NCI-H2081 (cell line): ENCODE measurements at regions not wholly inside any gene's neighbourhood (a gene's known extent, or its start where the extent isn't known, plus 50 kb on each side); places are given as distances from the start of the nearest gene placed in this dataset.
"Not testable (repeated sequence)": the region's sequence is repeated elsewhere in the genome, so short reads cannot be mapped to it uniquely, and the experiment has no call there.

Experiments used
- DNase-seq, 2 experiments: peaks; one replicate each; lab custom pipeline; 2025; lab: John Stamatoyannopoulos, UW

DNA sequence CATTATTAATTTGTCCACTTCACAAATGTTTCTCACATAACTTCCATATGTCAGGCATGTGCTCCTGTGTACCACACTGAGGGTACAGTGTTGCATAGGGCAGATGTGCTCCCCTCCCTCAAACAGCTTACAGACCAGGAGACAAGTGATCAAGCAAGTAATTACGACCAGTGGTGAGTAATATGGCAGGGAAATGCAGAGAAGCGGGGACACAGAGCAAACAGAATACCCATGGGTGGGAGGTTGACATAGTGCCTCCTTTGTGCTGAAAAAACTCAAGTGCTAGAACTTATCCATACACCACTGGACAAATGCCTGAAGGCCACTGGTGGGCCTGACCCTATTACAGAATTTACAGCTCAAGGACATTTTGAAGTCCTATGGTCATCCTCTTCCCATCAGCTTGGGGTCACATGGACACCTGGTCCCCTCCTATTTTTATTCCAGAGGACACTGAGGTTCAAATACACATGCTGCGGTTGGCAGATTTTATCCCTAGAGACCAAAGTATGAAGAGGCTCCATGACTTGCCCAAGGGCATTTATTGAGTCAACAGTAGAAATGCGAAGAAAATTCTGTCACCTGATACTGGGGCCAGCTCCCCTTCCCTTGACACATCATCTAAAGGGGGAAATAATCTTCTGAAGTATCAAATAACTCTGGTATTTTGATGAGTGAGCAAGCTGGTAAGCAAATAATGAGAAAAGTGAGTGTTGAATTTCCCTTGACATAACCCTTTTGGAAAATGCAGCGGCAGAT is 116.6 kb downstream of the QRSL1 start:
- DNase-seq = peak in 1 of 2 experiments; percentile 11

DNA sequence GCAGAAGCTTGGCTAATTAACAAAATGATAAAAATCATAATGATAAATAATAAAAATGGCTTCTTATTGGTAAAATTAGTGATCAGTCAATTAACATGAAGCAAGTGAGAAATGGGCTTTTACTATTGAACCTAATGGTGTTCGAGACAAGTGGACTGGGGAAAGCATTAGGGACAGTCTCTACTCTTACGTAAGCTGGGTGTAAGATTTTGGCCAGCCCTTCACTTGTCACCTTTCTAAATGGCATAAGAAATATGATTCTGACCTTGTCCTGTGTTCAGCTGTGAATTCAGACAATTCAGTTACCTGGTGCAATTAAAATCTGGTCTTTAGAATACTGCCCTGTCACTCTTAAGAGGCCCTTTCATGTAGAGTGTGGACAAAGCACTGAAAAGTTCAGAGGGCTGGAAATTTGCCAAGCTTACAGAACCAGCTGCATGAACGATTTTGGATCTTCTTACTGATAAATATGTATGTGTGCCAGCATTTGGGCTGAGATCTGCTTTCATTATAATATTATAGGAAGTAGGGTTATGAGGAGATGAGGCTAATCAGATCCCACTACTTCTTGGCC is 115.9 kb downstream of the QRSL1 start:
- no peak for DNase-seq

DNA sequence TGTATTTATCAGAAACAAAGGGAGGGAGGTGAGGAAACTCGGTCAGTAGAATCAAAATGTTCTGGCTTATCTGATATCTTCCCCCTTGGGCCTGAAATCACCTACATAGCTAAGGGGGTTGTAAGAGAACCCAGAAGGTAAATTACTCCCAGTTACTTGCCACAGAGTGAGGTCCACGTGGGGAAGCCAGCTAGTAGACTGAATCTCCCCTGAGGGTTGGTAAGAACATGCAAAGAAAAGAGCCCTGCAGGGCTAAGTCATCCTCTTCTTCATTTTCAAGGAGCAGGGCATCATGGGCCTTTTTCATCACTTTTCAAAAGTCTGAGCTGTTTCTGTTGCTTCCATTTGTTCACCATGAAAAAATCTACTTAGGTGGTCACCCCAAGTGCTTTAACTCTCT is 115.4 kb downstream of the QRSL1 start:
- no peak for DNase-seq

DNA sequence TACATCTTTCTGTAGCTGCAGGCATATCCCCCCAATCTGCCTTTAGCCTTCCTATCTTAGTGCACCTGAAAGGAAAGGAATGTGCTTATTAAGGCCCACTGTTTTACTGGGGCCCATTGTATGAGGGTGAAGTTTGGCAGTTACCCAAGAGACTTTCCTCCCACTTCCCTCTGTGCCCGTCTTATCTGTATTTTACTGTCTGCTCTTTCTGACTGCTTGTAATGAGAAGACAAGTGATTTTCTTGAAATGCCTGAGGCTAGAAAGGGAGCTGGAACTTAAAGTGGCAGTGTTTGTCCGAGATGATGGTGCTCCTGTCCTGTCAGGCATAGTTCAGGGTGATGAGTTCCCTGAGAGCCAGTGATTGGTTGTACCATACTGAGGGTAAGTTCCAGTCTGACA is 114.7 kb downstream of the QRSL1 start:
- DNase-seq = not testable (repeated sequence)

DNA sequence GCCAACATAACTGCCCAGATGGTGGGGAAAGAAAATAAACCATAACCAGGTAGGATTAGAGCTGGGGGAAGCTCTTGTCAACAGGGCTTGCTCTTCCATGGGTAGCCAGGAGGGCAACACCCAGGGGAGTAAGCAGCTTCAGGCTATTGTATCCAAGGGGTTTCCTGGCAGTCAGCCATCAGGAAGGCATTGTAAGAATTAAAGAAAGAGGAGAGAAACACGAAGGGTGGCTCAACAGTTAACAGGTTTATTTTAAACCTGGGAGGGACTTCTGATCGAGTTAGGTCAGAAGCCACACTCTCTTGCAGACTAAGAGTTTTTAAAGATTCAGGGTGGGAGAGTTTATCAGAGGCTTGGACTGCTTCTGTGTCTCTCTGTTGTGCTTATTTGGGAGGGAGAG is 114.2 kb downstream of the QRSL1 start:
- peak in 1 of 2 experiments; percentile 5 for DNase-seq

DNA sequence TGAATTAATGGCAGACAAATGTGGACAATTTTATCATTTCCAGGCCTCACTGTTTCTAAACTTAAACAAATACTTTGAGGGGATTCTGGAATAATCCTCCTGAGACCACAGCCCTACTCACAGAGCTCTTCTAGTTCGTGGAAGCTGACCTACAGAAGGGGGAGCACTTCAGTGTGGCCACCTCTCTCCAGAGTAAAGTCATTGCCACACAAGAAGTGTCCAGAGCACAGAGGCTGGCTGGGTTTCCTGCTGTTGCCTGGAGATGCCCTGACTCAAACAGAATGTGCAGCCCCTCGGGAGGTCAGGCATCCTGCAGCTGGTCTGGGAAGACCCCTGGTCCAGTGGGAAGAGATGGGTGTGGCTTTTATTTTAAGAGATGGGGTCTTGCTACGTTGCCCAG is 110.9 kb downstream of the QRSL1 start:
- DNase-seq = no peak

DNA sequence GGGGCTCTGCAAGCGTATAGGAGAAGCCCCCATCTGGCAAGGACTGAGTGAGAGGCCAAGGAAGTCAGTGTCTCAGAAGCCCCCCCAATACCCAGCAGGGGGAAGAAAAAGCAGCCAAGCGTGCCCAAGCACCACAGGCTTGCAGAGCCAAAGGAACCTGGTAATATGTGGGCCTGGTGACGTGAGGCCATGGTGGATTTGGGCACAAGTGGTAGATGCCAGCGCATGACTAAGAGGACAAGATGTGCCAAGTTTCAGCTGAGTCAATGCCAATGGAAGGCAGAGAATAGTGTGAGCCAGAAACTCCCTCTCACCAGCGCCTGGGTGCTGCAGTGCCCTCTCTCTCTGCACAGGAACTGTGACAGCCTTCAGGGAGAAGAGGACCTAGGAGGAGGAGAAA is 110.0 kb downstream of the QRSL1 start:
- no peak for DNase-seq

DNA sequence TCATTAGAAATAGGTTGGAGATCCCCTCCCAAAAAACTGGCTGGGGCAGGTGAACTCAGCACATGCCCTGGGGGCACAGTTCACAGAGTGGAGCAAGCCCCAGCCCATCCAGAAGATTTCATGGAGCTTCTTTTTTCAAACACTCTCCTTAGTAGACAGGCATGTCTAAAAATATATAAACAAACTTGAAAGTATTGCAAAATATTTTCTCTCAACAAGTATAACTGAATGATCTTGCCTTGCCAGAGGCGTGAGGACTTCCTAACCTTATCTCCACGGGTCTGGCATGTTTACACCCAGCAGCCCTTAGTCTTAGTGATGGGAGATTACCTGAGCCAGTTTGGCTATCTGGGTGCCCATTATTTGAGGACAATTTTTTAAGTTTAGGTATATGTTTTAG is 107.1 kb downstream of the QRSL1 start:
- DNase-seq = no peak

DNA sequence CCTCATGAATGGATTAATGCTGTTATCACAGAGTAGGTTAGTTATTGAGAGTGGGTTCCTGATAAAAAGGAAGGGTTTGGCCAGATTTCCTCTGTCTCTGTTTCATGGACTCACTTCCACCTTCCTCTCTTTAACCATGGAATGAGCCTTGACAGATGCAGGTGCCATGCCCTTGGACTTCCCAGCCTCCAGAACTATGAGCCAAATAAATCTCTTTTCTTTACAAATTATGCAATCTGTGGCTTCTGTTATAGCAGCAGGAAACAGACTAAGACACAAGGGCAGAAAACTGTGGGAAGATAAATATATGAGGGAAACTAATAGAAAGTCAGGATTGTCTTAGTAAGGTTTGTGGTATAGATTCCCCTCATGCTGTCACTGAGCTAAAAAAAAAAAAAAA is 106.5 kb downstream of the QRSL1 start:
- DNase-seq = no peak

DNA sequence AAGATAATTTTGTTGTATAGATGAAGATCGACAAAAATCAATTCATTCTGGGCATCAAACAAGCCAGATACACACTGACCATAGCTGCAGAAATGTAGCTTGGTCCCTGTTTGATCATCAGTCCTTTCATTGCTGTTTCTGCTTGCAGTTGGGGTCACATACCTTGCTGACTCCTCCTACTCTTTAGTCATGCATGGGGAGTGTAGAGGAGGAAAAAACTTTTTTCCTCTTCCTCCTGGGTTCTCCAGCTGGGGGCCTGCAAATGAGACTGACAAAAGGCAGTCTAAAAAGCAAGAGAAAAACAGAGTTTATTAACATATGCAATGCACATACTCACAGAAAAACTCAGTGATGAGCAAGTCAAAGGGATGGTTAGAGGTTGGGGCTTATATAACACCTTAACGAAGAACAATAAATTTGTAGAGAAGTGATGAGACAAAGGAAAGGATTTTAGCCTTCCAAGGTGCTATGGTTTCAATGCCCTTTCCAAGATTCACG is 105.8 kb downstream of the QRSL1 start:
- DNase-seq = no peak

DNA sequence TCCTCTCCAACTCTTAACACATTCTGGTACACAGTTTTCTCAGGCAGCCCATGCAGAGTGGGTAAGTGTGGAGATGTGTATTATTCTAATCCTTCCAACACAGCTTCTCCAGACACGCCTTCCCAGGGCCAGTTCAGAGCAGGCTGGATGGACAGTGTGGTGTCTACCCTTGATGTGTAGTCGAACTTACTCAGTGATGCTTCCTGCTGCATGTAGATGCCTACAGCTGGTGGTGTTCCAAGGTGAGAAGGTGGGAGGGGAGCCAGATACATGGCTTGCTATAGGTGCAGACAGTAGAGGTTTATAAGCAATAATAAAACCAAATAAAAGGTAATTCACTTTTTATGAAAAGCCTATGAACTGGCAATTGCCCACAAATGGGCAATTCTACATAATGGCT is 104.0 kb downstream of the QRSL1 start:
- DNase-seq = no peak

DNA sequence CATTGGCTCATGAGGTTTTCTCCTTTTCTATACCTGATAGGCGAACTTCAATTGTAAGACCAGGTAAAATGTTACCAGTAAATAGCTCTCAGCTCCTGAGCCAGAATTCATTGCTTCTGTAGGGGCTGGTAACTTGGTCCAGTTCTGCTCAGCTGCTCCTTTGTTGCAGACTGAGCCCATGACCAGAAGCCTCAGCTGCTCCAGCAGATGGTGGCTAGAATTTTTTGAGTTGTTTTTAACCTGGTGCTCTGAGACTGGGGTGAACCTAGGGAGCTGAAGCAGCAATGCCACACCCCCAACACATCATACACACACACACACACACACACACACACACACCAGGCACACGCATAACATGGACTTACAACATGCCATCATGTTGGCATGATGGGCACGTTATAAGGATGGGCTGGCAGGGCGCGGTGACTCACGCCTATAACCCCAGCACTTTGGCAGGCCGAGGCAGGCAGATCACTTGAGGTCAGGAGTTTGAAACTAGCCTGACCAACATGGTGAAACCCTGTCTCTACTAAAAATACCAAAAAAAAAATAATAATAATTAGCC is 103.1 kb downstream of the QRSL1 start:
- DNase-seq = no peak

DNA sequence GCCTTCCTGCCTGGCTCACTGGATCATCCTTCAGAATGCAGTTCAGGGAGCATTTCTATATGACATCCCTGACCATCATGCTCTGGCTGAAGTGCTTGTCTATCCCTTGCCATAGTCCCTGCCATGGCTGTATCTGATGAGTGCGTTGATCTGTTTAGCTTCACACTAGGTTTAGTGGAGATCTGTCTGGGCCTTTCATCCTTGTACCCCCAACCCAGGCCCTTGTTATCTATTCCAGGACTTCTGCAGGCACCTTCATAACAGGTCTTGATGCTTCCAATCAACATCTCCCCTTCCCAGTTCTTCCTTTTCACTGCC is 102.4 kb downstream of the QRSL1 start:
- no peak for DNase-seq

DNA sequence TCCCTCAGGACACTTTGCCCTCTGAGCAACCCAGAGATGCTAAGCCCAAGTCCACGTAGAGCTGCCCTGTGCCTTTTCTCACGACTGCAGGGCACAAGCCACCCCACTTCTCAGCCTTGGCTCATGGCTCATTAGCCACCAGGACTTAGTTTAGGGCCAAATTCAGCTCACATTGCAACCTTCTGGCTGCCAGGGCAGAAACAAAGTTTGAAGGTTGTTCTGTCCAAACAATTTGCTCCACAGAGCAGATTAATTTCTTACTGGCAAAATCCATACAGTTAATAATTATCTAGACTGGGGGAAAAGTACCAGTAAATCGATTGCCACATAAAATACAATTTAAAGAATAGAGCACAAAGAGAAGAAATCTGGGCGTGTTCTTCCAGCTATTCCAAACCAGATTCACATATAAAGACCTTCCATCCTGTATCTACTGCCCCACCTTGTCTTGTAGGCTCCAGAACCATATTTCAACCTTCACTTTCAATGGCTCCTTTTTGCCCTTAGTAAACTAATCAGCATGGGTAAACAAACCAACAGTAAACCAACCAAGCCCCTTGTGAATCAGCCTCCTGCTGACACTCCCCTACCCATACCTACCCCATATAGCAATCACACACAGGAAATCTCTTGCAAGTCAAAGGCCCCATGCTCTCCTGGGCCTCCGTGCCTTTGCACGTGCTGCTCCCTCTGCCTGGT is 101.9 kb downstream of the QRSL1 start:
- no peak for DNase-seq

DNA sequence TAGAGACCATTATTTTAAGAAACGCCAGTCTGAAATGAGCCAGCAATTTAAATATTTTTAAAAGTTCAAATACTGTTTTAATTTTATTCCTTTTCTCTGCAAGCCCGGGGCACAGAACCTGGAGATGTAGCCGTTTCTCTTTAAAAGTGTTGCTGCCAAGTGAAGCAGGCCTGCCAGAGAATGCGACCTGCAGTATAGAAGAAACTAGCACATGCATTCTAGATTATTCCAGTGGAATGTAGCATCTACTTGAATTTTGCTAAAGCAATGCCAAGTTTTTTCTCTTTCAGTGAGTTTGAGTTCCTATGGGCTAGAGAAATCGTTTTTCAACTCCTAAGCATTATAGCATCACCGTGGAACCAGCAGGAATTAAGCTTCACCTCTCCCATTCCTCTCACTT is 101.3 kb downstream of the QRSL1 start:
- DNase-seq = no peak

DNA sequence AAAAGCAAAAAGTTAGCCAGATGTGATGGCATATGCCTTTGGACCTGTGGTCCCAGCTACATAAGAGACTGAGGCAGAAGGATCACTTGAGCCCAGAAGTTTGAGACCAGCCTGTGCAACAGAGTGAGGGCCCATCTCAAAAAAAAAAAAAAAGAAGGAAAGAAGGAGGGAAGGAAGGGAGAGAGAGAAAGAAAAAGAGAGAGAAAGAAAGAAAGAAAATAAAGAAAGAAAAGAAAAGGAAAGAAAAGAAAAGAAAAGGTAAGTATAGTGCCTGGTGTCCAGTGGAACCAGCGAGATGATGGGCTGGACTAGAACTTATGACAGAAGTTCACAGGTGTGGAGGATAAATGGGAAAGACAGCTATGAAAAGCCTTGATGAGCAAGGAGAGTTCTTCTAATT is 100.9 kb downstream of the QRSL1 start:
- no peak for DNase-seq

DNA sequence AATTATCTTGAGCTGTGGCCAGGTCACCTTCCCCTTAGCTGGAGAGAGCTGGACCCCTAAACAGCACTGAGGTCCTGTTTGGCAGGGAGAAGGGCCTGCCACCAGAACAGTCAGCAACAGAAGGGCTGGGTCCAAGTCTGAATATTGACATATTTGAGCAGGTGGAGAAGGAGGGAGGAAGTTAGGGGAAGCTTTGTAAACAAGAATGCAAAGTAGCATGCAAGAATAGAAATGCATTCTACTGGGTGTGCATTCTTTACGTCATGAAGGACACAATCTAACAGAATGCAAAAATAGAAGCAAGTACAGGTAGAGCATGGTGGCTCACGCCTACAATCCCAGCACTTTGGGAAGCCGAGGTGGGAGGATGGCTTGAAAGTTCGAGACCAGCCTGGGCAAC is 100.5 kb downstream of the QRSL1 start:
- no peak for DNase-seq

DNA sequence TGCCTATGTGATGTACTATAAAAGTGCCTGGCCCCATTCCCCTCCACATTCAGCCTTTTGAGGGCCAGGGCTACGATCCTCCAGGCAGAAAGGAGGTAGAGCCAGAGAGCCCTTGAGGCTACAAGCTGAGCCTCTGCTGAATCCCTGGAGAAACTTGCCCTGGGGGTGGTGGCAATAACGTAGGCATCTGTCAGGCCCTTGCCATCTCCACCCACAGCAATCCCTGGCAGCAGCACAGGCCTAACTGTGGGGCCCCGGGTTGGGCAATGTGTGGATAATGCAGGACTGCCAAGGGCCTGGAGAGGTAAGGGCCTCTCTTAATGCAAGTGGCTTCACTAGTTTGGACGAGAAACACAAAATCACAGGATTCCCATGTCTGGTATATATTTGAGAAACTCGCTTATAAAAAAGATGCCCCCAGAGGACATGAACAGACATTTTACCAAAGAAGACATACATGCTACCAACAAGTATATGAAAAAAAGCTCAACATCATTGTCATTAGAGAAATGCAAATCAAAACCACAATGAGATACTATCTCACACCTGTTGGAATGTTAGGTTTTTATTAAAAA is 99.0 kb downstream of the QRSL1 start:
- no peak for DNase-seq

DNA sequence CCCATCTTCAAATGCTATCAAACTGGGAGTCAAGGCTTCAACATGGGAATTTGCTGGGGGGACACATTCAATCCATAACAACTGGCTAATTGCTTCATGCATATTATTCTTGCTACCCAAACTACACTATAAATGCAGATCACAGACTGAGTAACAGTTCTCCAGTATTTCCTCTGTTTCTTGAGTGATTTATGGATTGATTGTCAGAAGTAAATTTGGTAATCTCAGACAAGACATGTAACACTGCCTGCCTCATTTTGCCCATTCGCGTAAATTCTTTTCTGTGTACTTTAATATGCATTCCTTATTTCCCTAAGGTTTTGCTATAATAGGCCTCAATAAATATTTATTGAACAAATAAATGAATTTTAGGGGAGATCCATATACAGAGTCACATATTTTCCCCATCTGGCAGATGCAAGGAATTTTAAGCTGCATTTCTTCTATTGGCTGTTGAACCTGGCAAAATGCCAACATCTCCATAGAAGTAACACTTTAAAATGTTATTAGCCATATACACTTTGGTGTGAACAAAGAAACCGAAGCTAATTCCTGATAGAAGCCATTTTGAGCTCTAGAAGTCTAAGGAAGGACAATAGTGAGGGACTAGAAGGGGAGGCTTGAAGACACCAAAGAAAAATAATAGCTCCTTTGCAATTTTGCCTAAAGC is 98.2 kb downstream of the QRSL1 start:
- no peak for DNase-seq

DNA sequence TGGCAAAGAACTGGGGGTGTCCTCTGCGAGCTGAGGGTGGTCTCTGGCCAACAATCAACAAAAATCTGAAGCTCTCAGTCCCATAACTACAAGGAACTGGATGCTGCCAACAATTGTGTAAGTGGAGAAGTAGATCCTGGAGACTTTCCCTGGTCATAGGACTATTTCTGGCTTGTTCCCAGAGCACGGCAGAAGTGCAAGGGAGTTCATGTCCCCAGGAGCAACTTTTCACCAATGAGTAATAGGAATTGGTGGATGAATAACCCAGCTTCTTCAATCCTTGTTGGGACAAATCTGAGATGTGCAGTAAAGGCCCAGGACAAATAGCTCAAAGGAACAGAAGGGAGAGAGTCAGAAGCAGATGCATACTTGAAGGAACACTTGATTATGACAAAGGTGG is 95.5 kb downstream of the QRSL1 start:
- no peak for DNase-seq

DNA sequence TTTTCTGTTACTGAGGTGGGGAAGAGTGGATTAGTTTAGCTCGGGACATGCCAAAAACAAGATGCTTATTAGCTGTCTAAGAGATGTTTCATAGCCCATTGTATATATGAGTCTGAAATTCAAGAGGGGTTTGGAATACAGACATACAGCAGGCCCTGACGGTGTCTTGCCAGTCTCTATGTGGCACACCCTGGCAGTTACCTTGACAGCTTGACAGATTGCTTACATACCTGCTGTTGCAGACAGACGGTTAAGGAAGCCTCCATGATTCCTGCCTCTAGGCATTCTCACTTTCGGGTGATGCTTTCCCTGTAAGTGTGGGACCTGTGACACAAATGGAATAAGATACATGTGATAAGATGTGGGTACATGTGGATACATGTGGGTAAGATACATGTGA is 95.0 kb downstream of the QRSL1 start:
- DNase-seq = no peak

DNA sequence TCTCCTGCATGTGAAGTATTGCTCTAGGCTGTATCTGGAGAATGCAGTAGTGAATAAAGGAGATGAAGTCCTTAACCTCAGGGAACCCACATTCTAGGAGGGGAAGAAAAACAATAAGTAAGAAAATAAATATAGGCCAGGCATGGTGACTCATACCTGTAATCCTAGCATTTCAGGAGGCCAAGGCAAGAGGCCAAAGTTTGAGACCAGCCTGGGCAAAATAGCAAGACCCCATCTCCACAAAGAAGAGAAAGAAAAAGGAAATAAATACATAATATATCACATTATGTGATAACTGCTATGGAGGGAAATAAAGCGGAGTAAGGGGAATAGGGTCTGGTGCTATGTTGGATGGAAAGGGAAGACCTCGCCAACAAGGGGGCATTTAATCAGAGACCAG is 94.0 kb downstream of the QRSL1 start:
- not testable (repeated sequence) for DNase-seq
